Endodermal cell (in vitro differentiated cells): ENCODE measurements at regions not wholly inside any gene's neighbourhood (a gene's known extent, or its start where the extent isn't known, plus 50 kb on each side); places are given as distances from the start of the nearest gene placed in this dataset.

Experiments used
- DNase-seq: peaks from one replicate; pipeline ENCODE4 v3.0.0-alpha.2; 2017
- H3K27ac ChIP-seq: 2 replicates; pipeline ENCODE4 v1.5.1; 2013; ENCODE audit warnings: mild to moderate bottlenecking, low read depth, low read length, moderate library complexity
- H3K27me3 ChIP-seq: 2 replicates; pipeline ENCODE4 v1.6.1; 2013; ENCODE audit warnings: mild to moderate bottlenecking, low read length, moderate library complexity; ENCODE audit not compliant: insufficient read depth, control insufficient read depth, poor library complexity, severe bottlenecking
- H3K36me3 ChIP-seq: 2 replicates; pipeline ENCODE4 v1.7.0; 2013; ENCODE audit warnings: mild to moderate bottlenecking, low read length, moderate library complexity; ENCODE audit not compliant: control insufficient read depth, insufficient read depth
- H3K4me1 ChIP-seq: one replicate; pipeline ENCODE4 v1.7.0; 2013; ENCODE audit warnings: low read length; ENCODE audit not compliant: control insufficient read depth, insufficient read depth
- H3K4me3 ChIP-seq: 2 replicates; pipeline ENCODE4 v1.5.1; 2013; ENCODE audit warnings: mild to moderate bottlenecking, low read length, moderate library complexity
- H3K9ac ChIP-seq: 2 replicates; pipeline ENCODE4 v1.6.1; 2013; ENCODE audit warnings: mild to moderate bottlenecking, low read length, moderate library complexity; ENCODE audit not compliant: poor library complexity, severe bottlenecking; ENCODE audit errors: extremely low read depth
- H3K9me3 ChIP-seq: 2 replicates; pipeline ENCODE4 v1.6.1; 2013; ENCODE audit warnings: mild to moderate bottlenecking, low read length, moderate library complexity; ENCODE audit not compliant: control insufficient read depth
- H3K27ac Mint-ChIP-seq: 2 replicates; pipeline ENCODE4 v1.8.0; 2020; ENCODE audit warnings: mixed read lengths
- H3K27me3 Mint-ChIP-seq: 2 replicates; pipeline ENCODE4 v1.8.0; 2021; ENCODE audit warnings: mild to moderate bottlenecking, mixed read lengths; ENCODE audit not compliant: insufficient read depth
- H3K36me3 Mint-ChIP-seq: 2 replicates; pipeline ENCODE4 v1.8.0; 2020; ENCODE audit warnings: low read depth, mixed read lengths
- H3K4me1 Mint-ChIP-seq: 2 replicates; pipeline ENCODE4 v1.8.0; 2020; ENCODE audit warnings: mixed read lengths
- H3K4me3 Mint-ChIP-seq: 2 replicates; pipeline ENCODE4 v1.8.0; 2020; ENCODE audit warnings: mild to moderate bottlenecking, moderate library complexity, mixed read lengths
- H3K9me3 Mint-ChIP-seq: 2 replicates; pipeline ENCODE4 v1.8.0; 2020; ENCODE audit warnings: mild to moderate bottlenecking, mixed read lengths
- CTCF ChIP-seq: fragments of 200-600 bp; sonication (generic); conservative IDR thresholded peaks from 2 replicates; pipeline ENCODE4 v1.5.0; 2021; ENCODE audit warnings: antibody characterized with exemption, mild to moderate bottlenecking
- WGBS, 2 experiments: methylation state at CpG; one replicate each; pipeline versions ENCODE4 v1.1.5 to v1.1.7; 2013; ENCODE audit warnings: missing lambda C conversion rate in 2 of 2, mixed read lengths in 1 of 2; ENCODE audit not compliant: insufficient coverage in 1 of 2, insufficient read length in 1 of 2; 5-methylcytosine and 5-hydroxymethylcytosine counted together

- H3K27me3 Mint-ChIP-seq, result no peaks in the 10 kb centered on the region
- no peaks in the 10 kb centered on the region for H3K27me3 ChIP-seq
- DNase-seq, result no peak
- no peak overlapping the region for H3K4me3 Mint-ChIP-seq
- H3K36me3 ChIP-seq, result no peaks in the 10 kb centered on the region
- H3K4me1 Mint-ChIP-seq, result peaks cover 13% of the 10 kb centered on the region
- H3K9me3 Mint-ChIP-seq, result no peaks in the 10 kb centered on the region
- no peak overlapping the region for H3K9ac ChIP-seq
- no peaks in the 10 kb centered on the region for H3K4me1 ChIP-seq
- WGBS, 2 experiments, result 93 to 95% methylated on average over 6 to 10 of the region's 10 CpGs
- no peaks in the 10 kb centered on the region for H3K36me3 Mint-ChIP-seq
- H3K9me3 ChIP-seq, result no peaks in the 10 kb centered on the region
- no peak for TF ChIP-seq CTCF
- H3K27ac ChIP-seq, result no peak overlapping the region
- H3K27ac Mint-ChIP-seq, result no peak overlapping the region
- no peak overlapping the region for H3K4me3 ChIP-seq
Measured at GRCh38 chr19:31470229-31470939, 121.1 kb upstream of the TSHZ3 start.

- no peaks in the 10 kb centered on the region for H3K36me3 ChIP-seq
- Mint-ChIP-seq H3K27me3 (no peaks in the 10 kb centered on the region), H3K27ac (no peak overlapping the region), H3K36me3 (no peaks in the 10 kb centered on the region), H3K9me3 (no peaks in the 10 kb centered on the region), H3K4me3 (no peak overlapping the region), H3K4me1 (peaks cover 13% of the 10 kb centered on the region)
- TF ChIP-seq CTCF, result no peak
- no peak for DNase-seq
- H3K4me3 ChIP-seq, result no peak overlapping the region
- no peak overlapping the region for H3K9ac ChIP-seq
- H3K4me1 ChIP-seq, result no peaks in the 10 kb centered on the region
- no peaks in the 10 kb centered on the region for H3K27me3 ChIP-seq
- WGBS, 2 experiments, result 93 to 94% methylated on average over 5 of the region's 5 CpGs
- H3K27ac ChIP-seq, result no peak overlapping the region
- H3K9me3 ChIP-seq, result no peaks in the 10 kb centered on the region
Measured at GRCh38 chr19:31470952-31471351, 121.7 kb upstream of the TSHZ3 start.

GRCh38 chr19:31478241-31478640, 129.0 kb upstream of the TSHZ3 start:
- no peak overlapping the region for H3K27ac ChIP-seq
- no peak for TF ChIP-seq CTCF
- peaks cover 12% of the 10 kb centered on the region for H3K9me3 Mint-ChIP-seq
- H3K4me3 ChIP-seq, result no peak overlapping the region
- H3K36me3 ChIP-seq, result no peaks in the 10 kb centered on the region
- H3K27me3 Mint-ChIP-seq, result no peaks in the 10 kb centered on the region
- no peak overlapping the region for H3K9ac ChIP-seq
- peaks cover 3% of the 10 kb centered on the region for H3K9me3 ChIP-seq
- DNase-seq, result no peak
- H3K36me3 Mint-ChIP-seq, result no peaks in the 10 kb centered on the region
- H3K4me1 ChIP-seq, result peaks cover 4% of the 10 kb centered on the region
- whole genome bisulfite sequencing, 2 experiments, result 94 to 100% methylated on average over 2 to 5 of the region's 5 CpGs
- no peak overlapping the region for H3K27ac Mint-ChIP-seq
- H3K4me3 Mint-ChIP-seq, result no peak overlapping the region
- H3K4me1 Mint-ChIP-seq, result peaks cover 15% of the 10 kb centered on the region
- no peaks in the 10 kb centered on the region for H3K27me3 ChIP-seq
